ENCODE measurements at regions not wholly inside any gene's neighbourhood (a gene's known extent, or its start where the extent isn't known, plus 50 kb on each side); places are given as distances from the start of the nearest gene placed in this dataset.

GRCh38 chr14:54129850-54130640, 173.4 kb upstream of the BMP4 start:
- no peak for DNase-seq (ENCODE audit: low read depth)

- DNase-seq (ENCODE audit: low read depth): no peak
These were observed 175.9 kb upstream of the BMP4 start for GRCh38 chr14:54132496-54132895.

- DNase-seq (ENCODE audit: low read depth): no peak
These were observed 177.3 kb upstream of the BMP4 start for GRCh38 chr14:54133896-54134295.

GRCh38 chr14:54135804-54136280, 179.2 kb upstream of the BMP4 start:
- DNase-seq (ENCODE audit: low read depth): no peak

- no peak for DNase-seq (ENCODE audit: low read depth)
These were observed 180.4 kb upstream of the BMP4 start for GRCh38 chr14:54136894-54137613.

DNA sequence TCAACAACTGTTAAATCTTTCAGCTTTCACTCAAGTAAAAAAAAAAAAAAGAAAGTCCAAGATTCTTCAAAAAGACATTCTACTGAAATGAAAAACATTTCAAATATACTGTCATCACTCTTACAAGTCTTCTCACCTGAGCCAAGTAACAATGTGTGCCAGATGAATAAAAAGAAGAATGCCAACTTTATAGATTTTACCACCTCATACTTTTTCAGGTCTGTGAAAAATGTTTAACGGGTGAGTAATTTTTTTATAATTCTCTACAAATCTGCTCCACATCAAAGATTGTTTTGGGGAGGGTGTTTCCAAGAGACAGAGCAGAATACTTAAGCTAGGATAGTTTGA, 181.0 kb upstream of the BMP4 start:
- DNase-seq (ENCODE audit: low read depth): no peak

- no peak for DNase-seq (ENCODE audit: low read depth)
These were observed 181.4 kb upstream of the BMP4 start for GRCh38 chr14:54138024-54138353.

DNA sequence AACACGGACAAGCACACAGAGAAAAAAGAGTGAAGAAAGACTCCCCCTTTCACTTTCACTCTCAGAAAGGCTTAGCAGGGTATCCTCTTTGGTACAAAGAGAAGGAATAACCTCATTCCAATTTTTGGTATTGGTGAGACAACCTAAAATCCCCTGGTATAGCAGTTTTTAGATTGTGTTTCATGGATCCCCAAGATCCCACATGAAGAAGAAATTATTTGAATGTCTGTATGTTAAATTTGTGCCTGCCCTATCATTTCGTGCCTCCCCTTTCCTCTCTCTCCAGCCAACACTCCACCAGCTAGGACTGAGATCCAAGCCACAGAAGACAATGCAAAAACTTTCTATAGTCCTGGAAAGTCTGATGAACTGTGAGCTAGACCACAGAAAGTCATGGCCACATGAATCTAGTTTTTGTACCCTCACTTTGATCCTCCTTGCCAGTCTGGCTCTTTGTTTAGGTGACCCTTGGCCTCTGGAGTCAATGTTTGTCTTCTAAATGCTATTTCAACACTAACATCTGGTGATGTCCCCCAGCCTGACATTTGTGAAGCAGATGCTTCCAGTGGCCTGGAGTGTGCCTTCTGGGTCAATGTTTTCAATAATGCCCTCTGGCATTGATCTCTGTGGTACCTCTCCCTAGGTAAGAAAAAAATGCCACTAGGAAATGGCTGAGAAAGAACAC, 181.9 kb upstream of the BMP4 start:
- DNase-seq (ENCODE audit: low read depth): no peak

- no peak for DNase-seq (ENCODE audit: low read depth)
These were observed 183.9 kb upstream of the BMP4 start for GRCh38 chr14:54140551-54140950.

GRCh38 chr14:54146601-54147000, 190.0 kb upstream of the BMP4 start:
- no peak for DNase-seq (ENCODE audit: low read depth)

- DNase-seq (ENCODE audit: low read depth): no peak
These were observed 190.7 kb upstream of the BMP4 start for GRCh38 chr14:54147282-54147681.

DNA sequence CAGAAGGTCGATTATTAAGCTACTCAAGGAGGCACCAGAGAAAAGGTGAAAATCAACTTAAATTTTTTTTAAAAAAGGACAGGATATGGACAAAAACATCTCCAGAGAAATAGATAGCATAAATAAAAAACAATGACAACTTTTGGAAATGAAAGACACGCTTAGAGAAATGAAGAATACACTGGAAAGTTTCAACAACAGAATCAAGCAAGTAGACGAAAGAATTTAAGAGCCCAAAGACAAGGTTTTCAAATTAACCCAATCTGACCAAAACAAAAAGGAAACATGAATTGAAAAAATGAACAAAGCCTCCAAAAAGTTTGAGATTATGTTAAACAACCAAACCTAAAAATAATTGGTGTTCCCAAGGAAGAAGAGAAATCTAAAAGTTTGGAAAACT, 191.1 kb upstream of the BMP4 start:
- no peak for DNase-seq (ENCODE audit: low read depth)

GRCh38 chr14:54148251-54148650, 191.6 kb upstream of the BMP4 start:
- DNase-seq (ENCODE audit: low read depth): no peak

GRCh38 chr14:54152351-54152750, 195.7 kb upstream of the BMP4 start:
- no peak for DNase-seq (ENCODE audit: low read depth)

DNA sequence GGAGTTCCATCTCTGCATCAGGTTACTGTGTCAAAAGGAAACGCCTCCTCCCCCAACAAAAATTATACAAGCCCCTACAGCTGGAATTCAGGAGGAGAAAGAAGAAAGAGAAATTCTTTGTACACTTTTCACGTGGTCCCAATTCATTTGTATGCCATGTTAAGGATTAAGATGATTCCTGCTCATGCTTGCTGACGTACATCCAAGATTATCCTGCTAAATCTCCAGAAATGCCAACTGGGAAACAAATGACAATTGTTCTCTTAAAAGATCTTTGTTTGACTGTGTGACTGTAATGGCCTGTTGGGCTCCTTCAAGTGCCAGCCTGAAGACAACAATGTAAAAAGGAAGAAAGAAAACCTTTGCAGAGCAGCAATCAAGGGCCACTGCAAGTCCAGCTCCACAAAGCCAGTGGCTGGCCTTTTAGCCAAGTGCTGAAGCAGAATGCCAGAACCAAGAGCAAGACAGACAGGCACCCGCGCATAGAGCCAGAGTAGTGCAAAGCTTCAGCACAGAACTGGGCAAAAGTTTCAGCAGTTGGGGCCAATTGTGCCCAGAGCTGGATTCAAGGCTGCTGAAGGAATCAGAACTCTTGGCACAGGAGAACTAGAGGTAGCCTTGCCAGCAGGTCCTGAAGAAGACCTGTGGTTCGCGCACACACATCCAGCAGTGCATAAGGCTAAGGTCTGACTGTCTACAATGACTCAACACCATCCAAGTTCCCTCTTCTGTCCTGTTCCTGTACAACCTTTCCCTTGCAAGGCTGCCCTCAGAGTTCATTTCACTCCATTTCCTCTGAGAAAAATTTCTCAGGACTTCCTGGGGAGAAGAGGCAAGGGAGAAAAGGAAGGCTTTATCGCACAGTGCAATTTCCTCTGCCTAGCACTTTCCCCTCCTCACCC, 209.7 kb upstream of the BMP4 start:
- no peak for DNase-seq (ENCODE audit: low read depth)

- DNase-seq (ENCODE audit: low read depth): no peak
These were observed 211.9 kb upstream of the BMP4 start for GRCh38 chr14:54168489-54168888.

- no peak for DNase-seq (ENCODE audit: low read depth)
These were observed 212.8 kb upstream of the BMP4 start for GRCh38 chr14:54169254-54169924.

DNA sequence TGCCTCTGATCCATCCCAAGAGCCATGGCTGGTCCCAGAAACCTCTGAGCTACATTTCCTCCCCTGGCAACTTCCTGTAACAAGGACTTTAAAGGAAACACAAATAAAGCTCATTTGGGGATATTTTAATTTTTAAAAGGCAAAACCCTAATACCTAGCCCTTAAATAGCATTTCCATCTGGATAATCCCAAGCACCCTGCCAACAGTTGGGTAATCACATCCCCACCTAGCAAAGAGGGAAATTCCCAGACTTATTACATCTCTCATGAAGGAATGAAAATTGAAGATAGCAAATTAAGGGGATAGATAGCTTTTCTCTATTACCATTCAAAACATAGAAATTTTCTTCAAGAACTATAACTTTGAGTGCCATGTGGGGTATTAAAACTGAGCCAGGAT, 213.7 kb upstream of the BMP4 start:
- no peak for DNase-seq (ENCODE audit: low read depth)

- no peak for DNase-seq (ENCODE audit: low read depth)
These were observed 215.5 kb upstream of the BMP4 start for GRCh38 chr14:54172114-54172513.

DNA sequence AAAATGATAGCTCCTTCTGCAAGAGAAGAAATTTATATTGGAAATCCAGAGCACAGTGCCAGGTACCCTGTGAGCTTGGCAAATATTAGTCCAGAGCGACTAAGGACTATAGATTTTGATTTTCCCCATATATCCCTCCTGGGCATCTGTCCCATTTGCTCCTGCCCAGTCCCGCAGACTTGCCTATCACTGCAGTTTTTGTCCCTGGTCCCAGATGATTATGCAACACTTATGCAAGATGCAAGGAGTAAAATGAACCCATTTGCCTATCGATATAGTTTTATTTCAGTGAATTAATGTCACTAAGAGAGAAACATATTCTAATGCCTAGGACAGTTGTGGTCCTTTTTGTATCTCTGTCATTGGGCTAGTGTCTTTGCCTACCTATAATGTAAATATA, 215.9 kb upstream of the BMP4 start:
- no peak for DNase-seq (ENCODE audit: low read depth)

- no peak for DNase-seq (ENCODE audit: low read depth)
These were observed 217.2 kb upstream of the BMP4 start for GRCh38 chr14:54173802-54174201.

- no peak for DNase-seq (ENCODE audit: low read depth)
These were observed 217.8 kb upstream of the BMP4 start for GRCh38 chr14:54174457-54174856.
